Progenitor cell of endocrine pancreas (in vitro differentiated cells): ENCODE measurements at regions not wholly inside any gene's neighbourhood (a gene's known extent, or its start where the extent isn't known, plus 50 kb on each side); places are given as distances from the start of the nearest gene placed in this dataset.
A peak's percentile ranks its signal among the peaks of the same experiment; 100 is the strongest.

Experiments used
- DNase-seq: peaks from one replicate; pipeline ENCODE4 v3.0.0; 2021; ENCODE audit warnings: low spot score; ENCODE audit not compliant: unreplicated experiment
- H3K27ac Mint-ChIP-seq: 2 replicates; pipeline ENCODE4 v1.8.0; 2021; ENCODE audit warnings: mild to moderate bottlenecking, moderate library complexity, mixed read lengths
- H3K27me3 Mint-ChIP-seq: 2 replicates; pipeline ENCODE4 v1.8.0; 2021; ENCODE audit warnings: mixed read lengths
- H3K36me3 Mint-ChIP-seq: 2 replicates; pipeline ENCODE4 v1.8.0; 2022; ENCODE audit warnings: mixed read lengths; ENCODE audit not compliant: insufficient read depth
- H3K4me1 Mint-ChIP-seq: 2 replicates; pipeline ENCODE4 v1.8.0; 2021; ENCODE audit warnings: low read depth, mixed read lengths
- H3K4me3 Mint-ChIP-seq: 2 replicates; pipeline ENCODE4 v1.8.0; 2021; ENCODE audit warnings: low read depth, mild to moderate bottlenecking, moderate library complexity, mixed read lengths
- H3K9me3 Mint-ChIP-seq: 2 replicates; pipeline ENCODE4 v1.8.0; 2021; ENCODE audit warnings: low read depth, mixed read lengths
- TF ChIP-seq, protein P1 (sequence below): fragments of 200-600 bp; sonication (generic); IDR thresholded peaks from one replicate; pipeline ENCODE4 v1.5.0; 2021; ENCODE audit warnings: antibody characterized with exemption, mild to moderate bottlenecking; ENCODE audit not compliant: unreplicated experiment

DNA sequence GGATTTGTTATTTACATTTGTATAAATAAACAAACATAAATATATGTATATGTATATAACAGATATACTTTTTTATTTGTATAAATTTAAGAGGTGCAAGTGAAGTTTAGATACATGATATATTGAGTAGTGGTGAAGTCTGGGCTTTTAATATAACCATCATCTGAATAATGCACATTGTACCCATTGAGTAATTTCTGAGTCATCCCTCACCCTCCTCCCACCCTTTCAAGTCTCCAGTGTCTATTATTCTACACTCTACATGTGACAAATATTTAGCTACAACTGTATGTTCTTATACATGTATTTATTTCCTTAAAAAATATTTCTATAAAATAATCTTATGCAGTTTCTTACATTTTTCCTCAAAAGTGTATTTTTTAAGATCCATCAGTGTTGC is 358.7 kb upstream of the TFPI start:
- peaks cover 4% of the 10 kb centered on the region for H3K9me3 Mint-ChIP-seq
- H3K27me3 Mint-ChIP-seq: no peaks in the 10 kb centered on the region
- no peak overlapping the region for H3K4me3 Mint-ChIP-seq
- no peak overlapping the region for H3K27ac Mint-ChIP-seq
- TF ChIP-seq, protein P1, sequence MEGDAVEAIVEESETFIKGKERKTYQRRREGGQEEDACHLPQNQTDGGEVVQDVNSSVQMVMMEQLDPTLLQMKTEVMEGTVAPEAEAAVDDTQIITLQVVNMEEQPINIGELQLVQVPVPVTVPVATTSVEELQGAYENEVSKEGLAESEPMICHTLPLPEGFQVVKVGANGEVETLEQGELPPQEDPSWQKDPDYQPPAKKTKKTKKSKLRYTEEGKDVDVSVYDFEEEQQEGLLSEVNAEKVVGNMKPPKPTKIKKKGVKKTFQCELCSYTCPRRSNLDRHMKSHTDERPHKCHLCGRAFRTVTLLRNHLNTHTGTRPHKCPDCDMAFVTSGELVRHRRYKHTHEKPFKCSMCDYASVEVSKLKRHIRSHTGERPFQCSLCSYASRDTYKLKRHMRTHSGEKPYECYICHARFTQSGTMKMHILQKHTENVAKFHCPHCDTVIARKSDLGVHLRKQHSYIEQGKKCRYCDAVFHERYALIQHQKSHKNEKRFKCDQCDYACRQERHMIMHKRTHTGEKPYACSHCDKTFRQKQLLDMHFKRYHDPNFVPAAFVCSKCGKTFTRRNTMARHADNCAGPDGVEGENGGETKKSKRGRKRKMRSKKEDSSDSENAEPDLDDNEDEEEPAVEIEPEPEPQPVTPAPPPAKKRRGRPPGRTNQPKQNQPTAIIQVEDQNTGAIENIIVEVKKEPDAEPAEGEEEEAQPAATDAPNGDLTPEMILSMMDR: no peak
- no peak for DNase-seq
- no peaks in the 10 kb centered on the region for H3K36me3 Mint-ChIP-seq
- H3K4me1 Mint-ChIP-seq: peaks cover 5% of the 10 kb centered on the region

GRCh38 chr2:187915810-187916209 is 361.6 kb upstream of the TFPI start:
- peaks cover 4% of the 10 kb centered on the region for H3K4me1 Mint-ChIP-seq
- H3K27me3 Mint-ChIP-seq: no peaks in the 10 kb centered on the region
- H3K36me3 Mint-ChIP-seq: no peaks in the 10 kb centered on the region
- peak overlapping the region; percentile 3 for H3K27ac Mint-ChIP-seq
- peaks cover 4% of the 10 kb centered on the region for H3K9me3 Mint-ChIP-seq
- no peak overlapping the region for H3K4me3 Mint-ChIP-seq
- no peak for DNase-seq
- TF ChIP-seq, protein P1: no peak

GRCh38 chr2:187916799-187917198 is 362.6 kb upstream of the TFPI start:
- Mint-ChIP-seq H3K4me3 (no peak overlapping the region), H3K27ac (no peak overlapping the region), H3K27me3 (no peaks in the 10 kb centered on the region), H3K9me3 (peaks cover 4% of the 10 kb centered on the region), H3K36me3 (no peaks in the 10 kb centered on the region), H3K4me1 (peaks cover 4% of the 10 kb centered on the region)
- TF ChIP-seq, protein P1: no peak
- no peak for DNase-seq

DNA sequence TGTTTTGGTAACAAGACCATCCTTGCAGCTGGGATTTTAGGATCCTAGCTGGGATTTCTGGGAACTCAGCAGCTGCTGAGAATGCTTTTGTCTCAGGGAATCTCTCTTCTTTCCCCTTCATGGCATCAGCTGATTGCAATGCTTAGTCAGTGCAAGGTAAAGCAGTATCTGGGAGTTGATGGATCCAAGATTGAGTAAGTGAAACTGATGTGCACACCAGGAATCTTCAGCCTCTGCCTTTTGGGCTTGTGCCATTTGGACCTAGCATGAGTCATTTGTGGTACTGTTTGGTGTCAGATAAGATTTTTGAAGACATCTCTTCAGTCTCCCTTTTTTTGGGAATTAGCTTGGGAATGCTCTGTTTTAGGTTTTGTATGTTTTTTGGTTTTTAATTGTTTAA is 363.3 kb upstream of the TFPI start:
- Mint-ChIP-seq H3K27ac (no peak overlapping the region), H3K4me1 (peaks cover 4% of the 10 kb centered on the region), H3K27me3 (no peaks in the 10 kb centered on the region), H3K9me3 (peaks cover 4% of the 10 kb centered on the region), H3K36me3 (no peaks in the 10 kb centered on the region), H3K4me3 (no peak overlapping the region)
- DNase-seq: no peak
- TF ChIP-seq, protein P1: no peak

DNA sequence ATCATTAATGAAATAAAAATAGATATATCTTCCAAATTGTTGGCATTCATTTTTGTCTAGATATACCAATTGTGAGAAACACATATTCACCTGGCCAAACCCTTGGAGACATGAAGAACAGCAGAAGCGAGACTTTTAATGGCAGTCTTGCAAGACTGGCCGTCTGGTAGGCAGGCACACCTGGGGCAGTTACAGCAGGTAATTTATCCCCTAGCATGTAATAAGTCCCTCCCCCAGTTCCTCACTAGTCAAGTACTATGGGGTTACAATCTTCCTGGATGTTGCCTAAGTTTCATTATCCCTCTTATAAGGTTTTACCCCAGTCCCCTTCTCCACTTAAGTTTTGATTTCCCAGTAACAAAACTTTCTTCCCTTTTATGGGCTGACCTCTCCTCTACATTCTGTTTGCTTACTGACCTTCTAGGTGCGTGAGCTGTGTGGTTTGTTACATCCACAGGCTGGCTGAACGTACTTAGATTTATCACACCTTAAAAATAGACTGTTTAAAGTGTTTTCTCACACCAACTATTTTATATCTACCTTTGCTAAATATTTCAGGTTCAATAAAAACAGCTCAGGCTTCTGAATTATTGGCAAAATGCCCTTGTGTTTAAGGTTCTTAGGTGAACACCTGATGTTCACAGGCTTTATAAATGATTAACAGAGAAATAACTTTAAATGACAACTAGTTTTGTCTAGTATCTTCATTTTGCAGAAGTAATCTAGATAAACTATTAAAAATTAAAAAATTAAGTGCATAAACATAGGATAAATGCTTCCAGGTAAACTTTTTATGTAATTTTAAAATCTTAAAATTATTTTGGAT is 365.0 kb upstream of the TFPI start:
- DNase-seq: no peak
- TF ChIP-seq, protein P1: no peak
- H3K4me1 Mint-ChIP-seq: peaks cover 4% of the 10 kb centered on the region
- no peak overlapping the region for H3K27ac Mint-ChIP-seq
- no peaks in the 10 kb centered on the region for H3K36me3 Mint-ChIP-seq
- no peaks in the 10 kb centered on the region for H3K27me3 Mint-ChIP-seq
- H3K4me3 Mint-ChIP-seq: no peak overlapping the region
- H3K9me3 Mint-ChIP-seq: peaks cover 4% of the 10 kb centered on the region
